ENCODE measurements at regions not wholly inside any gene's neighbourhood (a gene's known extent, or its start where the extent isn't known, plus 50 kb on each side); places are given as distances from the start of the nearest gene placed in this dataset.
"Not testable (repeated sequence)": the region's sequence is repeated elsewhere in the genome, so short reads cannot be mapped to it uniquely, and the experiment has no call there.

GRCh38 chr2:182646763-182647498, 69.1 kb upstream of the DNAJC10 start:
- DNase-seq: no peak

- no peak for DNase-seq
Observed at GRCh38 chr2:182647499-182647787, 68.6 kb upstream of the DNAJC10 start.

- peak; percentile 7 for DNase-seq
Observed at GRCh38 chr2:182649316-182649715, 66.7 kb upstream of the DNAJC10 start.

- no peak for DNase-seq
Observed at GRCh38 chr2:182650704-182651103, 65.4 kb upstream of the DNAJC10 start.

- no peak for DNase-seq
Observed at GRCh38 chr2:182652326-182652725, 63.7 kb upstream of the DNAJC10 start.

- no peak for DNase-seq
Observed at GRCh38 chr2:182655750-182656149, 60.3 kb upstream of the DNAJC10 start.

- no peak for DNase-seq
Observed at GRCh38 chr2:182664212-182664611, 51.8 kb upstream of the DNAJC10 start.

GRCh38 chr2:182665500-182665899, 50.6 kb upstream of the DNAJC10 start:
- not testable (repeated sequence) for DNase-seq
